NK-92 treated with Interleukin-12 subunit alpha and Interleukin-12 subunit beta, amount 100 ng/mL, for 24 hours (cell line): ENCODE measurements at regions not wholly inside any gene's neighbourhood (a gene's known extent, or its start where the extent isn't known, plus 50 kb on each side); places are given as distances from the start of the nearest gene placed in this dataset.
"Not testable (repeated sequence)": the region's sequence is repeated elsewhere in the genome, so short reads cannot be mapped to it uniquely, and the experiment has no call there.

Experiments
- DNase-seq: peaks from one replicate; lab custom pipeline; 2025; lab: John Stamatoyannopoulos, UW

- no peak for DNase-seq
These were observed 1568.3 kb upstream of the PRR20A start for GRCh38 chr13:55572408-55572807.

GRCh38 chr13:55572862-55573261, 1567.9 kb upstream of the PRR20A start:
- no peak for DNase-seq

- no peak for DNase-seq
These were observed 1567.2 kb upstream of the PRR20A start for GRCh38 chr13:55573565-55573964.

- no peak for DNase-seq
These were observed 1564.3 kb upstream of the PRR20A start for GRCh38 chr13:55576389-55576788.

GRCh38 chr13:55577082-55577846, 1563.5 kb upstream of the PRR20A start:
- DNase-seq: no peak

GRCh38 chr13:55577847-55578210, 1562.9 kb upstream of the PRR20A start:
- DNase-seq: no peak

GRCh38 chr13:55582294-55582693, 1558.4 kb upstream of the PRR20A start:
- not testable (repeated sequence) for DNase-seq

GRCh38 chr13:55583953-55584593, 1556.6 kb upstream of the PRR20A start:
- DNase-seq: no peak

GRCh38 chr13:55602784-55603183, 1537.9 kb upstream of the PRR20A start:
- no peak for DNase-seq

GRCh38 chr13:55606045-55606665, 1534.6 kb upstream of the PRR20A start:
- DNase-seq: no peak

GRCh38 chr13:55613429-55614187, 1527.1 kb upstream of the PRR20A start:
- no peak for DNase-seq

- DNase-seq: no peak
These were observed 1525.6 kb upstream of the PRR20A start for GRCh38 chr13:55615081-55615480.

- no peak for DNase-seq
These were observed 1523.5 kb upstream of the PRR20A start for GRCh38 chr13:55617241-55617640.

- no peak for DNase-seq
These were observed 1513.5 kb upstream of the PRR20A start for GRCh38 chr13:55627221-55627620.

GRCh38 chr13:55632402-55632801, 1508.3 kb upstream of the PRR20A start:
- no peak for DNase-seq

GRCh38 chr13:55649485-55649884, 1491.2 kb upstream of the PRR20A start:
- no peak for DNase-seq

GRCh38 chr13:55652657-55653056, 1488.1 kb upstream of the PRR20A start:
- DNase-seq: no peak

GRCh38 chr13:55653497-55653896, 1487.2 kb upstream of the PRR20A start:
- DNase-seq: no peak

- no peak for DNase-seq
These were observed 1486.5 kb upstream of the PRR20A start for GRCh38 chr13:55654243-55654642.

- not testable (repeated sequence) for DNase-seq
These were observed 1480.5 kb upstream of the PRR20A start for GRCh38 chr13:55660264-55660663.

GRCh38 chr13:55660851-55661250, 1479.9 kb upstream of the PRR20A start:
- DNase-seq: no peak

GRCh38 chr13:55661505-55661904, 1479.2 kb upstream of the PRR20A start:
- no peak for DNase-seq

- no peak for DNase-seq
These were observed 1476.5 kb upstream of the PRR20A start for GRCh38 chr13:55664178-55664577.
